ENCODE measurements at regions not wholly inside any gene's neighbourhood (a gene's known extent, or its start where the extent isn't known, plus 50 kb on each side); places are given as distances from the start of the nearest gene placed in this dataset.
A peak's percentile ranks its signal among the peaks of the same experiment; 100 is the strongest.

- DNase-seq (ENCODE audit: low read depth in 2 of 2), result no peak
These were observed 882.0 kb downstream of the TFAP2A start for GRCh38 chr6:9532621-9533557.

GRCh38 chr6:9527679-9528286, 887.1 kb downstream of the TFAP2A start:
- no peak for DNase-seq (ENCODE audit: low read depth in 2 of 2)

GRCh38 chr6:9523462-9523861, 891.4 kb downstream of the TFAP2A start:
- DNase-seq (ENCODE audit: low read depth in 2 of 2), result peak; percentile 67 to 69

- no peak for DNase-seq (ENCODE audit: low read depth in 2 of 2)
These were observed 892.8 kb downstream of the TFAP2A start for GRCh38 chr6:9522101-9522500.

GRCh38 chr6:9521152-9521530, 893.7 kb downstream of the TFAP2A start:
- DNase-seq (ENCODE audit: low read depth in 2 of 2), result no peak

- DNase-seq (ENCODE audit: low read depth in 2 of 2), result peak; percentile 73 to 75
These were observed 894.3 kb downstream of the TFAP2A start for GRCh38 chr6:9520417-9521151.

GRCh38 chr6:9518431-9518830, 896.4 kb downstream of the TFAP2A start:
- no peak for DNase-seq (ENCODE audit: low read depth in 2 of 2)

GRCh38 chr6:9517806-9518205, 897.1 kb downstream of the TFAP2A start:
- DNase-seq (ENCODE audit: low read depth in 2 of 2), result no peak

GRCh38 chr6:9515633-9516606, 899.0 kb downstream of the TFAP2A start:
- DNase-seq (ENCODE audit: low read depth in 2 of 2), result no peak

- DNase-seq (ENCODE audit: low read depth in 2 of 2), result no peak
These were observed 900.7 kb downstream of the TFAP2A start for GRCh38 chr6:9514146-9514545.

- DNase-seq (ENCODE audit: low read depth in 2 of 2), result no peak
These were observed 903.7 kb downstream of the TFAP2A start for GRCh38 chr6:9511157-9511556.

GRCh38 chr6:9507136-9507895, 907.6 kb downstream of the TFAP2A start:
- DNase-seq (ENCODE audit: low read depth in 2 of 2), result no peak

GRCh38 chr6:9504191-9504590, 910.7 kb downstream of the TFAP2A start:
- no peak for DNase-seq (ENCODE audit: low read depth in 2 of 2)

GRCh38 chr6:9503111-9503761, 911.6 kb downstream of the TFAP2A start:
- peak; percentile 59 to 68 for DNase-seq (ENCODE audit: low read depth in 2 of 2)

GRCh38 chr6:9499709-9500108, 915.2 kb downstream of the TFAP2A start:
- no peak for DNase-seq (ENCODE audit: low read depth in 2 of 2)

GRCh38 chr6:9496837-9497236, 918.0 kb downstream of the TFAP2A start:
- no peak for DNase-seq (ENCODE audit: low read depth in 2 of 2)

- no peak for DNase-seq (ENCODE audit: low read depth in 2 of 2)
These were observed 920.0 kb downstream of the TFAP2A start for GRCh38 chr6:9494864-9495263.

GRCh38 chr6:9492790-9493189, 922.1 kb downstream of the TFAP2A start:
- no peak for DNase-seq (ENCODE audit: low read depth in 2 of 2)

- no peak for DNase-seq (ENCODE audit: low read depth in 2 of 2)
These were observed 927.7 kb downstream of the TFAP2A start for GRCh38 chr6:9487128-9487527.

GRCh38 chr6:9485992-9486391, 928.9 kb downstream of the TFAP2A start:
- no peak for DNase-seq (ENCODE audit: low read depth in 2 of 2)
